Sigmoid colon (tissue), 4 donors: ENCODE measurements at regions not wholly inside any gene's neighbourhood (a gene's known extent, or its start where the extent isn't known, plus 50 kb on each side); places are given as distances from the start of the nearest gene placed in this dataset.

Experiments
- CTCF ChIP-seq, 4 experiments: fragments of 450-650 bp in 3 of 4; fragments of 200-600 bp in 1 of 4; IDR thresholded peaks; one replicate each; pipeline ENCODE4 v1.5.1; 2016 to 2019; ENCODE audit warnings: antibody characterized with exemption in 4 of 4, mild to moderate bottlenecking in 3 of 4, moderate library complexity in 2 of 4
- EP300 ChIP-seq, 4 donors: sonication (generic); formaldehyde crosslinking; IDR thresholded peaks; one replicate each; pipeline ENCODE4 v1.6.1; 2017; ENCODE audit warnings: antibody characterized with exemption in 4 of 4

- TF ChIP-seq CTCF (IDR thresholded peaks at IDR 0.05) (no peak), EP300 (IDR thresholded peaks at IDR 0.05) (no peak)
Measured at GRCh38 chr10:29204070-29204800, 84.6 kb upstream of the LYZL1 start.
